MM.1S (cell line): ENCODE measurements at regions not wholly inside any gene's neighbourhood (a gene's known extent, or its start where the extent isn't known, plus 50 kb on each side); places are given as distances from the start of the nearest gene placed in this dataset.

Experiments
- DNase-seq: peaks from one replicate; pipeline ENCODE4 v3.0.0-alpha.2; 2015
- H2AFZ ChIP-seq: fragments of 300-600 bp; sonication (generic); 2 replicates; pipeline ENCODE4 v1.6.0; 2016; ENCODE audit warnings: antibody characterized with exemption, low read length
- H3F3A ChIP-seq: fragments of 300-600 bp; sonication (generic); 2 replicates; pipeline ENCODE4 v1.6.1; 2016; ENCODE audit warnings: mild to moderate bottlenecking, antibody characterized with exemption, low read length, moderate library complexity, mixed read lengths; ENCODE audit not compliant: insufficient read depth
- H3K27ac ChIP-seq: fragments of 300-600 bp; sonication (generic); 2 replicates; pipeline ENCODE4 v1.5.1; 2016; ENCODE audit warnings: mild to moderate bottlenecking, low read length
- H3K27me3 ChIP-seq: fragments of 300-600 bp; sonication (generic); replicated peaks from 2 replicates; pipeline ENCODE4 v1.6.0; 2016; ENCODE audit warnings: low read length; ENCODE audit not compliant: insufficient read depth
- H3K36me3 ChIP-seq: fragments of 300-600 bp; sonication (generic); replicated peaks from 2 replicates; pipeline ENCODE4 v1.6.1; 2016; ENCODE audit warnings: mild to moderate bottlenecking, low read length, mixed read lengths; ENCODE audit not compliant: insufficient read depth
- H3K4me1 ChIP-seq: fragments of 300-600 bp; sonication (generic); 2 replicates; pipeline ENCODE4 v1.6.1; 2016; ENCODE audit warnings: low read length, mixed read lengths
- H3K4me2 ChIP-seq: fragments of 300-600 bp; sonication (generic); 2 replicates; pipeline ENCODE4 v1.6.0; 2016; ENCODE audit warnings: low read depth, low read length
- H3K4me3 ChIP-seq: fragments of 300-600 bp; sonication (generic); 2 replicates; pipeline ENCODE4 v1.5.1; 2016; ENCODE audit warnings: low read length, mixed read lengths
- H3K79me2 ChIP-seq: fragments of 300-600 bp; sonication (generic); 2 replicates; pipeline ENCODE4 v1.6.1; 2016; ENCODE audit warnings: mixed run types, low read length, mixed read lengths
- H3K9ac ChIP-seq: fragments of 300-600 bp; sonication (generic); 2 replicates; pipeline ENCODE4 v1.6.1; 2016; ENCODE audit warnings: low read length, mixed read lengths
- H3K9me2 ChIP-seq: fragments of 300-600 bp; sonication (generic); replicated peaks from 2 replicates; pipeline ENCODE4 v1.6.1; 2016; ENCODE audit warnings: mild to moderate bottlenecking, low read length, mixed read lengths; ENCODE audit not compliant: insufficient read depth
- H3K9me3 ChIP-seq: fragments of 300-600 bp; sonication (generic); replicated peaks from 2 replicates; pipeline ENCODE4 v1.6.1; 2016; ENCODE audit warnings: mild to moderate bottlenecking, low read length, mixed read lengths; ENCODE audit not compliant: insufficient read depth
- H4K20me1 ChIP-seq: fragments of 300-600 bp; sonication (generic); 2 replicates; pipeline ENCODE4 v1.6.1; 2016; ENCODE audit warnings: mild to moderate bottlenecking, low read length, moderate library complexity, mixed read lengths; ENCODE audit not compliant: insufficient read depth
- CTCF ChIP-seq: fragments of 300-600 bp; sonication (generic); IDR thresholded peaks from 2 replicates; pipeline ENCODE4 v1.5.1; 2016; ENCODE audit warnings: antibody characterized with exemption, low read length, mixed read lengths
- EZH2 ChIP-seq: fragments of 300-600 bp; sonication (generic); optimal IDR thresholded peaks from 2 replicates; pipeline ENCODE3; 2017; ENCODE audit warnings: low read depth, mild to moderate bottlenecking, antibody characterized with exemption, low read length, mixed read lengths
- EZH2phosphoT487 ChIP-seq: fragments of 300-600 bp; sonication (generic); IDR thresholded peaks from 2 replicates; pipeline ENCODE4 v1.6.1; 2018; ENCODE audit warnings: antibody characterized with exemption, low read length

DNA sequence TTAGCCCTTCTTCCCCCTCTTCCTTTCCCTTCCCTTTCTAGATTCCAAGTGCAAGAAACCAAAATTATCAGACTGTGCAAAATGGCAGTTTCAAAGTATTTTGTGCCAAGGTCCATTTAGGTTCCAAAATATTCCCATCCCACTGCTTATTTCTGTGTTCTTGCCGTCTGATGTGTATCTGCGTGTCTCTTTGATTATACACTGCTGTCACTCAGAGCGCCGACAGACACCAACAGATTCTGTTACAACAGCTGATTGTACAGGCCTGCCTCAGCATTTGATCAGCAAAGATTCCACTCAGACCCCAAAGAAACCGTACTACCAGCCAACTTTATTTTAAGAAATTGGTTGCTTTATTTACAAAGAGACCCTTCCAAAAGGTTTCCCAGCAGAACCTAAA lies 225.6 kb upstream of the SATB1 start:
- no peaks in the 10 kb centered on the region for H3K36me3 ChIP-seq
- no peaks in the 10 kb centered on the region for H3K4me1 ChIP-seq
- no peak overlapping the region for H3K4me2 ChIP-seq
- no peak overlapping the region for H2AFZ ChIP-seq
- H3K27ac ChIP-seq: no peak overlapping the region
- TF ChIP-seq EZH2: no peak
- no peak for TF ChIP-seq CTCF
- no peak for TF ChIP-seq EZH2phosphoT487
- H3K9ac ChIP-seq: no peak overlapping the region
- H4K20me1 ChIP-seq: no peaks in the 10 kb centered on the region
- no peaks in the 10 kb centered on the region for H3K79me2 ChIP-seq
- no peak overlapping the region for H3K4me3 ChIP-seq
- no peaks in the 10 kb centered on the region for H3K27me3 ChIP-seq
- DNase-seq: no peak
- H3K9me3 ChIP-seq: no peaks in the 10 kb centered on the region
- no peaks in the 10 kb centered on the region for H3K9me2 ChIP-seq
- no peaks in the 10 kb centered on the region for H3F3A ChIP-seq

DNA sequence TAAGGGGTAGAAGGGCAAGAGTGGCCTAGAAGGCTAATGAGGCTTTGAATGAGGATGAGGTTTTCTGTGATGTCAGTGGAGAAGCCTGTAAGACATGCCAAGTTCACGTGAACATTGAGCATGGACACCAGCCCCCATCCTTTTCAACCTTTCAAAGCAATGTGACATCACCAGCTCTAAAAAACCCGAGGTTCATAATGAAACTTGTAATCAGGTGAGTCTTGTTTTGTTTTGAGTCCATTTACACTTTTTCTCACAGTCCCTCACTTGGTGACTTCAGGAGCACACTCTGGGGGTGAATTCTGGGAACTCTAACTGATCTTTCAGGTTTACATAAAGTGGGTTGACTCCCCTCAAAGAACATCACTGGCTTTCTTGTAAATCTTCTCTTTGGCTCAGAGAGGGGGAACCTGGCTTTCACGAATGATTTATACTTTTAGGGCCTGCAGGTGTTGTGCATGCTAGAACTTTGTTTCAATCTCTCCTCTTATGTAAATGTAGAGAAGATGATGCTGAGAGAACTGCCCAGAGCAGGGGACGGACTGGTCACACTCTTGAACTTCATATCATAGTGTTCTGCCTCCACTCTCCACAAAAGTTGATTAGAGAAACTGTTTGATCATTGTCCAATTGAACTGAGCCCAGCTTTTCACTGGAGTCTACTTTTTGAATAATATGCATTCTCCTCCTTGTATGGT lies 224.7 kb upstream of the SATB1 start:
- Histone ChIP-seq H3K4me2 (no peak overlapping the region), H3K9me2 (no peaks in the 10 kb centered on the region), H3K27me3 (no peaks in the 10 kb centered on the region), H3K27ac (no peak overlapping the region), H3K9me3 (no peaks in the 10 kb centered on the region), H2AFZ (no peak overlapping the region), H3F3A (no peaks in the 10 kb centered on the region), H3K9ac (no peak overlapping the region), H3K4me3 (no peak overlapping the region), H3K36me3 (no peaks in the 10 kb centered on the region), H3K4me1 (no peaks in the 10 kb centered on the region), H4K20me1 (no peaks in the 10 kb centered on the region), H3K79me2 (no peaks in the 10 kb centered on the region)
- TF ChIP-seq CTCF: no peak
- DNase-seq: no peak

- H2AFZ ChIP-seq: no peak overlapping the region
- H3K9ac ChIP-seq: no peak overlapping the region
- no peaks in the 10 kb centered on the region for H3K4me1 ChIP-seq
- H3K4me3 ChIP-seq: no peak overlapping the region
- no peaks in the 10 kb centered on the region for H3K27me3 ChIP-seq
- no peak overlapping the region for H3K27ac ChIP-seq
- H3K36me3 ChIP-seq: no peaks in the 10 kb centered on the region
- H3K9me2 ChIP-seq: no peaks in the 10 kb centered on the region
- no peaks in the 10 kb centered on the region for H3F3A ChIP-seq
- H3K4me2 ChIP-seq: no peak overlapping the region
- H3K9me3 ChIP-seq: no peaks in the 10 kb centered on the region
- TF ChIP-seq CTCF (no peak), EZH2 (no peak), EZH2phosphoT487 (no peak)
- no peak for DNase-seq
- no peaks in the 10 kb centered on the region for H4K20me1 ChIP-seq
- H3K79me2 ChIP-seq: no peaks in the 10 kb centered on the region
These were observed 223.8 kb upstream of the SATB1 start for GRCh38 chr3:18648868-18649462.
